Liver (tissue), 8 donors: ENCODE measurements at regions not wholly inside any gene's neighbourhood (a gene's known extent, or its start where the extent isn't known, plus 50 kb on each side); places are given as distances from the start of the nearest gene placed in this dataset.

Experiments
- DNase-seq: peaks from one replicate; pipeline ENCODE4 v3.0.0-alpha.2; 2017; ENCODE audit warnings: low spot score
- H3K27ac ChIP-seq, 2 donors: one replicate each; pipeline ENCODE4 v1.7.0; 2013; ENCODE audit warnings: inconsistent platforms in 2 of 2, low read length in 2 of 2, control low read depth in 1 of 2, low read depth in 1 of 2, mild to moderate bottlenecking in 1 of 2
- H3K27me3 ChIP-seq, 4 donors: one replicate each; pipeline versions ENCODE4 v1.6.1 to v1.7.0; 2013; ENCODE audit warnings: low read length in 3 of 4, inconsistent platforms in 1 of 4, mild to moderate bottlenecking in 1 of 4, moderate library complexity in 1 of 4; ENCODE audit not compliant: control insufficient read depth in 4 of 4, insufficient read depth in 4 of 4
- H3K36me3 ChIP-seq, 4 donors: one replicate each; pipeline versions ENCODE4 v1.6.1 to v1.7.0; 2013; ENCODE audit warnings: low read length in 3 of 4, mild to moderate bottlenecking in 3 of 4, low read depth in 1 of 4, moderate library complexity in 1 of 4; ENCODE audit not compliant: control insufficient read depth in 4 of 4, insufficient read depth in 3 of 4
- H3K4me1 ChIP-seq, 4 donors: one replicate each; pipeline versions ENCODE4 v1.6.1 to v1.7.0; 2013; ENCODE audit warnings: low read length in 3 of 4, mild to moderate bottlenecking in 3 of 4, moderate library complexity in 1 of 4; ENCODE audit not compliant: control insufficient read depth in 4 of 4, insufficient read depth in 4 of 4
- H3K4me3 ChIP-seq, 3 donors: one replicate each; pipeline versions ENCODE4 v1.6.1 to v1.7.0; 2013; ENCODE audit warnings: low read length in 3 of 3, control low read depth in 1 of 3, low read depth in 1 of 3, mild to moderate bottlenecking in 1 of 3
- H3K9ac ChIP-seq, 2 donors: one replicate each; pipeline ENCODE4 v1.7.0; 2013; ENCODE audit warnings: low read length in 2 of 2, mild to moderate bottlenecking in 2 of 2, moderate library complexity in 2 of 2, control low read depth in 1 of 2, low read depth in 1 of 2
- H3K9me3 ChIP-seq, 4 donors: one replicate each; pipeline versions ENCODE4 v1.6.1 to v1.7.0; 2013; ENCODE audit warnings: low read length in 3 of 4; ENCODE audit not compliant: control insufficient read depth in 4 of 4
- EGR1 ChIP-seq, 2 donors: IDR thresholded peaks; 2 replicates each; pipeline ENCODE4 v1.6.1; 2016 to 2018; ENCODE audit warnings: antibody characterized with exemption in 2 of 2, low read depth in 2 of 2
- FOXA1 ChIP-seq: IDR thresholded peaks from 2 replicates; pipeline ENCODE4 v1.6.1; 2016; ENCODE audit warnings: antibody characterized with exemption
- FOXA2 ChIP-seq: IDR thresholded peaks from 2 replicates; pipeline ENCODE4 v1.6.1; 2016; ENCODE audit warnings: antibody characterized with exemption
- GABPA ChIP-seq, 2 donors: IDR thresholded peaks in 1 of 2; conservative IDR thresholded peaks in 1 of 2; 2 replicates each; pipeline ENCODE4 v1.6.1; 2016; ENCODE audit warnings: antibody characterized with exemption in 2 of 2, mild to moderate bottlenecking in 1 of 2, moderate library complexity in 1 of 2
- HNF4A ChIP-seq, 2 donors: conservative IDR thresholded peaks; 2 replicates each; pipeline ENCODE4 v1.6.1; 2016; ENCODE audit warnings: antibody characterized with exemption in 2 of 2, mild to moderate bottlenecking in 2 of 2
- HNF4G ChIP-seq: IDR thresholded peaks from 2 replicates; pipeline ENCODE4 v1.6.1; 2016; ENCODE audit warnings: antibody characterized with exemption
- JUND ChIP-seq, 2 donors: IDR thresholded peaks; 2 replicates each; pipeline ENCODE4 v1.6.1; 2016; ENCODE audit warnings: antibody characterized with exemption in 2 of 2
- NR2F2 ChIP-seq: IDR thresholded peaks from 2 replicates; pipeline ENCODE4 v1.6.1; 2016; ENCODE audit warnings: antibody characterized with exemption
- RAD21 ChIP-seq, 2 donors: IDR thresholded peaks; 2 replicates each; pipeline ENCODE4 v1.6.1; 2016; ENCODE audit warnings: antibody characterized with exemption in 2 of 2, mild to moderate bottlenecking in 2 of 2
- RXRA ChIP-seq, 2 donors: IDR thresholded peaks; 2 replicates each; pipeline ENCODE4 v1.6.1; 2017 to 2018; ENCODE audit warnings: antibody characterized with exemption in 2 of 2, mild to moderate bottlenecking in 1 of 2
- SP1 ChIP-seq: IDR thresholded peaks from 2 replicates; pipeline ENCODE4 v1.6.1; 2018; ENCODE audit warnings: antibody characterized with exemption, mild to moderate bottlenecking
- TAF1 ChIP-seq: conservative IDR thresholded peaks from 2 replicates; pipeline ENCODE4 v1.6.1; 2016; ENCODE audit warnings: antibody characterized with exemption, mild to moderate bottlenecking
- YY1 ChIP-seq: IDR thresholded peaks from 2 replicates; pipeline ENCODE4 v1.6.1; 2016; ENCODE audit warnings: antibody characterized with exemption, mild to moderate bottlenecking
- WGBS: extraction: QIAGEN DNeasy Blood & Tissue Kit; methylation state at CpG from one replicate; pipeline ENCODE4 v1.1.7; 2013; 5-methylcytosine and 5-hydroxymethylcytosine counted together
- TF ChIP-seq, protein P1 (sequence below): IDR thresholded peaks from 2 replicates; pipeline ENCODE4 v1.6.1; 2016; ENCODE audit warnings: antibody characterized with exemption
- TF ChIP-seq, protein P2 (sequence below): IDR thresholded peaks from 2 replicates; pipeline ENCODE4 v1.6.1; 2016; ENCODE audit warnings: antibody characterized with exemption
- TF ChIP-seq, protein P3 (sequence below): fragments of 150-350 bp; IDR thresholded peaks from 2 replicates; pipeline ENCODE4 v1.5.1; 2017; ENCODE audit warnings: improper control_type of control experiment, low read depth, low read length; ENCODE audit not compliant: missing input control
- TF ChIP-seq, protein P4 (sequence below): IDR thresholded peaks from 2 replicates; pipeline ENCODE4 v1.6.1; 2016; ENCODE audit warnings: antibody characterized with exemption
- TF ChIP-seq, protein P5 (sequence below): IDR thresholded peaks from 2 replicates; pipeline ENCODE4 v1.6.1; 2016; ENCODE audit warnings: antibody characterized with exemption, mild to moderate bottlenecking
- donor health status: healthy.
- donor health status: healthy.
- donor health status: healthy.
- donor health status: healthy.
- donor health status: healthy.

DNA sequence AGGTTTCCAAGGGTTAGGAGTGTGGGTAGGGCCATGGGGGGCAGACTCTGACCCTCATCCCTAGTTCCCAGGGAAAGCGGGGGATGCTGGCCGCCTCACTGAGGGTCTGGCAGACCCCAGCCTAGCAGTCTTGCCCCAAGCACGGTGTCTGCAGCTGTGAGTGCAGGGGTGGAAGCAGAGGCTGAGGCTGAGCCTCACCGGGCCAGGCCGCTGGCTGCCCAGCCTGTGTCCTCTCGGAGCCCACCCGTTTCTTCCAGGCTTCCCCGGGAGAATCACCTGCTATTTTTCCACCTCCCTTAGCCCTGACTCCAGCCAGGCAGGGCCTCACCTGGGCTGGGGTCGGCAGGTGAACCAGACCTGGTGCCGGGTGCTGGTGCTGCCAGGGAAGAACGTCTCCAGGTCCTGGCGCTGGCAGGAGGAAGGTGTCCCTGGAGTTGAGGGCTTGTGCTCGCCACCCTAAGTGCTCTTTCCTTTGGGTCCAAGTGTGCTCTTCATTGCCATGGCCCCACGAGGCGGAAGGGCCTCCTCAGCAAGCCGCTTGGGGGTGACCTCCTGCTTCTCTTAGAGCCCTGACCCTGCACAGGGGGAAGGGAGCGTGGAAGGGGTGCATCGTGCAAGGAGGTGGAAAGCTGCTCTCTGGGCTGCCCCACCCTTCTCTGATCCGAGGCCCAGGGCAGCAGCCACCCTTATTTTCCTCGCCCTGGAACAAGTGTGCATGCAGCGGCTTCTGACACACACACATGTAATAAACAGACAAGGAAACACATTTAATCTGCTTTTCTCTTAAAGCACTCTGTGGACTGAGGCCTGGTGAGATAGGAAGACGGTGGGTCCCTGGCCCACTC, 112.7 kb downstream of the FAM53A start:
- no peak overlapping the region for H3K9ac ChIP-seq
- peaks cover 0 to 4% (median 0%) of the 10 kb centered on the region in 4 donors for H3K27me3 ChIP-seq
- no peak for DNase-seq
- no peaks in the 10 kb centered on the region for H3K36me3 ChIP-seq
- H3K4me1 ChIP-seq = no peaks in the 10 kb centered on the region
- TF ChIP-seq GABPA (IDR thresholded peaks at IDR 0.05 in 1 of 2, conservative IDR thresholded peaks at IDR 0.05 in 1 of 2) (no peak), JUND (IDR thresholded peaks at IDR 0.05) (no peak), RXRA (IDR thresholded peaks at IDR 0.05) (no peak), FOXA1 (no peak), TAF1 (no peak), EGR1 (IDR thresholded peaks at IDR 0.05; ENCODE audit: low read depth in 2 of 2) (no peak), NR2F2 (no peak), YY1 (no peak), SP1 (no peak), HNF4A (conservative IDR thresholded peaks at IDR 0.05) (no peak), HNF4G (no peak), FOXA2 (no peak), RAD21 (IDR thresholded peaks at IDR 0.05) (no peak)
- TF ChIP-seq, protein P1, sequence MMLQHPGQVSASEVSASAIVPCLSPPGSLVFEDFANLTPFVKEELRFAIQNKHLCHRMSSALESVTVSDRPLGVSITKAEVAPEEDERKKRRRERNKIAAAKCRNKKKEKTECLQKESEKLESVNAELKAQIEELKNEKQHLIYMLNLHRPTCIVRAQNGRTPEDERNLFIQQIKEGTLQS = no peak
- TF ChIP-seq, protein P2, sequence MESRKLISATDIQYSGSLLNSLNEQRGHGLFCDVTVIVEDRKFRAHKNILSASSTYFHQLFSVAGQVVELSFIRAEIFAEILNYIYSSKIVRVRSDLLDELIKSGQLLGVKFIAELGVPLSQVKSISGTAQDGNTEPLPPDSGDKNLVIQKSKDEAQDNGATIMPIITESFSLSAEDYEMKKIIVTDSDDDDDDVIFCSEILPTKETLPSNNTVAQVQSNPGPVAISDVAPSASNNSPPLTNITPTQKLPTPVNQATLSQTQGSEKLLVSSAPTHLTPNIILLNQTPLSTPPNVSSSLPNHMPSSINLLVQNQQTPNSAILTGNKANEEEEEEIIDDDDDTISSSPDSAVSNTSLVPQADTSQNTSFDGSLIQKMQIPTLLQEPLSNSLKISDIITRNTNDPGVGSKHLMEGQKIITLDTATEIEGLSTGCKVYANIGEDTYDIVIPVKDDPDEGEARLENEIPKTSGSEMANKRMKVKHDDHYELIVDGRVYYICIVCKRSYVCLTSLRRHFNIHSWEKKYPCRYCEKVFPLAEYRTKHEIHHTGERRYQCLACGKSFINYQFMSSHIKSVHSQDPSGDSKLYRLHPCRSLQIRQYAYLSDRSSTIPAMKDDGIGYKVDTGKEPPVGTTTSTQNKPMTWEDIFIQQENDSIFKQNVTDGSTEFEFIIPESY = no peak
- TF ChIP-seq, protein P3, sequence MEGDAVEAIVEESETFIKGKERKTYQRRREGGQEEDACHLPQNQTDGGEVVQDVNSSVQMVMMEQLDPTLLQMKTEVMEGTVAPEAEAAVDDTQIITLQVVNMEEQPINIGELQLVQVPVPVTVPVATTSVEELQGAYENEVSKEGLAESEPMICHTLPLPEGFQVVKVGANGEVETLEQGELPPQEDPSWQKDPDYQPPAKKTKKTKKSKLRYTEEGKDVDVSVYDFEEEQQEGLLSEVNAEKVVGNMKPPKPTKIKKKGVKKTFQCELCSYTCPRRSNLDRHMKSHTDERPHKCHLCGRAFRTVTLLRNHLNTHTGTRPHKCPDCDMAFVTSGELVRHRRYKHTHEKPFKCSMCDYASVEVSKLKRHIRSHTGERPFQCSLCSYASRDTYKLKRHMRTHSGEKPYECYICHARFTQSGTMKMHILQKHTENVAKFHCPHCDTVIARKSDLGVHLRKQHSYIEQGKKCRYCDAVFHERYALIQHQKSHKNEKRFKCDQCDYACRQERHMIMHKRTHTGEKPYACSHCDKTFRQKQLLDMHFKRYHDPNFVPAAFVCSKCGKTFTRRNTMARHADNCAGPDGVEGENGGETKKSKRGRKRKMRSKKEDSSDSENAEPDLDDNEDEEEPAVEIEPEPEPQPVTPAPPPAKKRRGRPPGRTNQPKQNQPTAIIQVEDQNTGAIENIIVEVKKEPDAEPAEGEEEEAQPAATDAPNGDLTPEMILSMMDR = no peak
- TF ChIP-seq, protein P4, sequence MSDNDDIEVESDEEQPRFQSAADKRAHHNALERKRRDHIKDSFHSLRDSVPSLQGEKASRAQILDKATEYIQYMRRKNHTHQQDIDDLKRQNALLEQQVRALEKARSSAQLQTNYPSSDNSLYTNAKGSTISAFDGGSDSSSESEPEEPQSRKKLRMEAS = no peak
- TF ChIP-seq, protein P5, sequence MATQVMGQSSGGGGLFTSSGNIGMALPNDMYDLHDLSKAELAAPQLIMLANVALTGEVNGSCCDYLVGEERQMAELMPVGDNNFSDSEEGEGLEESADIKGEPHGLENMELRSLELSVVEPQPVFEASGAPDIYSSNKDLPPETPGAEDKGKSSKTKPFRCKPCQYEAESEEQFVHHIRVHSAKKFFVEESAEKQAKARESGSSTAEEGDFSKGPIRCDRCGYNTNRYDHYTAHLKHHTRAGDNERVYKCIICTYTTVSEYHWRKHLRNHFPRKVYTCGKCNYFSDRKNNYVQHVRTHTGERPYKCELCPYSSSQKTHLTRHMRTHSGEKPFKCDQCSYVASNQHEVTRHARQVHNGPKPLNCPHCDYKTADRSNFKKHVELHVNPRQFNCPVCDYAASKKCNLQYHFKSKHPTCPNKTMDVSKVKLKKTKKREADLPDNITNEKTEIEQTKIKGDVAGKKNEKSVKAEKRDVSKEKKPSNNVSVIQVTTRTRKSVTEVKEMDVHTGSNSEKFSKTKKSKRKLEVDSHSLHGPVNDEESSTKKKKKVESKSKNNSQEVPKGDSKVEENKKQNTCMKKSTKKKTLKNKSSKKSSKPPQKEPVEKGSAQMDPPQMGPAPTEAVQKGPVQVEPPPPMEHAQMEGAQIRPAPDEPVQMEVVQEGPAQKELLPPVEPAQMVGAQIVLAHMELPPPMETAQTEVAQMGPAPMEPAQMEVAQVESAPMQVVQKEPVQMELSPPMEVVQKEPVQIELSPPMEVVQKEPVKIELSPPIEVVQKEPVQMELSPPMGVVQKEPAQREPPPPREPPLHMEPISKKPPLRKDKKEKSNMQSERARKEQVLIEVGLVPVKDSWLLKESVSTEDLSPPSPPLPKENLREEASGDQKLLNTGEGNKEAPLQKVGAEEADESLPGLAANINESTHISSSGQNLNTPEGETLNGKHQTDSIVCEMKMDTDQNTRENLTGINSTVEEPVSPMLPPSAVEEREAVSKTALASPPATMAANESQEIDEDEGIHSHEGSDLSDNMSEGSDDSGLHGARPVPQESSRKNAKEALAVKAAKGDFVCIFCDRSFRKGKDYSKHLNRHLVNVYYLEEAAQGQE = no peak
- no peaks in the 10 kb centered on the region for H3K9me3 ChIP-seq
- H3K4me3 ChIP-seq = no peak overlapping the region
- 86% methylated on average over 22 of the region's 22 CpGs for WGBS
- H3K27ac ChIP-seq = no peak overlapping the region
